HG03103 (cell line): ENCODE measurements at regions not wholly inside any gene's neighbourhood (a gene's known extent, or its start where the extent isn't known, plus 50 kb on each side); places are given as distances from the start of the nearest gene placed in this dataset.

ENCODE experiments used
- ATAC-seq: cut with Tn5 transposase; IDR thresholded peaks from one replicate; pipeline ENCODE4 v1.9.1; 2021; ENCODE audit warnings: low read depth; ENCODE audit not compliant: unreplicated experiment

DNA sequence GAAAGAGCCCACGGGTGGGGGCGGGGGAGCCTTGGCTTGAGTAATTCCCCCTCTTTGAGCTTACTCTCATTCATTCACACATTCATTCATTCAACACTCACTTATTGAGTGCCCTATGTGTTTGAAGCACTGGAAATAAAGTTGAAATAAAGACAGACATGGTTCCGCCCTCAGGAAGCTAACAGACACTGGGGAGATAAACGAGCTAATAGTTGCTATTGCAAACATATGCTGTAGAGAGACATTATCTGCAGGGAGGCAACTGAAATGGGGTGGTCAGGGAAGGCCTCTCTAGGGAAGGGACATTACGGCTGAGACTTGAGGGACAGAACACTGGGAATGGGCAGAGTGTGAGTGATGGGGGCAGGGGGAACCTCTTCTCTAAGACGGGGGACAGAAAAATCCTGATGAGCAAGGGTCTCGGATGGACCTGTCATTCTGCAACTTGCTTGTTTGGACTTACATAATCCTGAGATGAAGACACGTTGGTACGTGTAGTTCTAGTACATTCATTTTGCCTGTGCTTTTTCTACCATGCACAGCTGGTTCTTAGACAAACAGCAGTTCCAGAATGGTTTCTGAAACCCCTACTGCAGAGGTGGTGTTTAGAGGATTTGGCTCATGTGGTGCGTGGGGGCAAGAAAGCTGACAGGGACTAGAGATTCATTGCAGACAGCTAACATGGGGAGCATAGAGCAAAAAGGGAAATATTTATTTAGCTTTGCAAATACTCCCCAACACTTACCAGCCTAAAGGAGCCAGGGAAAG is 71.1 kb upstream of the BLCAP start:
- no peak for ATAC-seq

DNA sequence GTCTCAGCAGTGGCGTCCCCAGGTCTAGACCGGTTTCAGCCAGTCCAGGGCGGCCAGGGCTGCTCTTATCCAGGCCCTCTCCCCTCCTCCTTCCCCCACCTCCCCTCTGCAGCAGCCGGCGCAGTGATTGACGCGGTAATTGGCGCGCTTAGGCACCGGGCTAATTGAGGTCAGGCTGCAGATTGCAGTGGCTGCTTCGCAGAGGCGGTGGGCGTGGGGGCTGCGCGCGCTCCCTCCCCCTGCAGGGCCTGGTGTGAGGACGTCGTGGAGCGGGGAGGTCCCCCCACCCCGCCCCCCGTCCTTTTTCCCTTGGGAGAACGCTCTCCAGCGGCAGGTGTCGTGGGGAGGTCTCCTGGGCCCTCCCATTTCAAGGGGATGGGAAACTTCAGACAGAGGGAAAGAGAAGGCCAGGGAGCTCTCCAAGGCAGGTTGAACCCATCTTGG is 70.4 kb upstream of the BLCAP start:
- no peak for ATAC-seq

DNA sequence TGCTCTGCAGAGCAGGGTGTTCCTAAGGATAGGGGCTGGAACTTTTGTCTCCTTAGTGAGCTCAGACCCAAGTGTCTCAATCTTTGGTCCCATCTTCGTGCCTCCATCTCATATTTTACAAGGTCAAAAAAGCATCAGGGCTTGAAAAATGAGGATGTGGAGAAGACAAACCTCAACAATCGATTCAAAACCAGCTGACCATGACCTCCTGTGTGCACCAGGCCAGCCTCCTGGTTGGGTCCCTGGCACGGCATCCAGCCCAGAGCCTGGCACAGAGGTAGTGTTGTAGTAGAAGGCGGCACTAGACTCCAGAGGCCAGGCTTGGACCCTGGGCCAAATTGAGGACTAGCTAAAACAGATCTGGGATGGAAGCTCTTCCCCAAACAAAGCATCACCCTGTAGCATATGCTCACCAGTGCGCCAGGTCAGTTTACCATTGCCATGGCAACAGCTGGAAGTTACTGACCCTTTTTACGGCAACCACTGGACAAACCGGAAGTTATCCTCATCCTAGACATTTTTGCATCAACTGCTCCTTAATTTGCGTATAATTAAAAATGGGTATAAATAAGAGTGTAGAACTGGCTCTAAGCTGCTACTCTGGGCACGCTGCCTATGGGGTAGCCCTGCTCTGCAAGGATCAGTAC is 69.3 kb upstream of the BLCAP start:
- ATAC-seq = no peak

DNA sequence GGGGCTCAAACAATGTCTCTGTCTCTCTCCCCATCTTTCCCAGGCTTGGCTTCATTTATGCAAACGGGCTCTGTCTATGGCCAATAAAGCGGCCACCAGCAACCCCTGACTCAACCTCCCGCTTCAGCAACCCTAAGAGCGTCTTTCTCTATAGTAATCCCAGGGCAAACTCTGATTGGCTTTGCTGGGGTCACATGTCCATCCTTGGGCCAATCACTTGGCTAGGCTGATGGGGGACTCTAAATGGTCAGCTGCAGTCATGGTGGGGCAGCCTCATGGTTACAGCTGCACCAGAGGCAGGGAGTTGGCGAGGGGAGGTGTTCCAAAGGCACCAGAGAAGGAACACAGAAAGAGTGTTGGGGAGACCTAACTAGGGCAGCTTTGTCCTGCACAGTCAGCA is 68.5 kb upstream of the BLCAP start:
- ATAC-seq = no peak

DNA sequence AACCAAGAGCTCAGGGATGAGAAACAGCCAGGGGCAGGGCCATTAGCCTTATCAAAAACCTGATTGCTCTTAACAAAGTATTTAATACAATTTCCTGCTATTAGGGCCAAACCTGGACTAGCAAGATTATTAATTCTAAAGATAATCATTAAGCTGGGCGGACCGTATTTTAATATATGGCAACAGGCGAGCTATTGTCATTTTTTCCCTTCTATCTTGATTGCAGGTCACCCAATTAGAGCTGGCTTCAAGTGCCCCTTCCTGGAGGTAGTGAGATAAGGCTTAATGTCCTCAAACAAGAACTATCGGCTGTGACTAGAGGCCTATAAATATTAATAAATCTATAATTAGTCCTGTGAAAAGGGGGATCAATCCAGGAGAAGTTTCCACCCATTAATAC is 66.0 kb upstream of the BLCAP start:
- ATAC-seq = no peak

DNA sequence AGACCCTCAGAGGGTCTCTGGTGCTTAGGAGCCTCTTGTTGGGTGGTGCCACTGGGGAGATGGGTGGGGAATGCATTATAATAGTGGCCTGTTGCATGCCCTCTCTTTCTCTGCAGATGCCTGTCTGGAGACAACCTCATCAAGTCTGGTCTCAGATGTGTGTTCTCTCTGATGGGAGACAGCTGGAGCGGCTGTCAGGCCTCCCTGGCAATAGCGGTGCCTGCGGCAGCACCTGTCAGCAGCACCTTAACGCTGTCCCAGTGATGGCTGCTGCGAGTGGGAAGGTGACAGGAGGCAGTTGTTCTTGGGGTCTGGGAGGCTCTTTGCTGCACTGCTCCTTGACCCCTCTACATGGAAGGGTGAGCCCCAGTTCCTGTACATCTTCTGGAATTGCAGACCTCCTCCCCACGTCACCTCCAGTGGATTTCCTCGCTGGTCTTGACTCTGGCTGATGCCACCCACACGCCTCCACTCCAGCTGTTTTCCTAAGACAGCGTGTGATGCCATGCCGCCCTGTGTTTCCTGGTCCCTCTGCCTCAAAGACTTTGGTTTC is 63.3 kb upstream of the BLCAP start:
- ATAC-seq = no peak

DNA sequence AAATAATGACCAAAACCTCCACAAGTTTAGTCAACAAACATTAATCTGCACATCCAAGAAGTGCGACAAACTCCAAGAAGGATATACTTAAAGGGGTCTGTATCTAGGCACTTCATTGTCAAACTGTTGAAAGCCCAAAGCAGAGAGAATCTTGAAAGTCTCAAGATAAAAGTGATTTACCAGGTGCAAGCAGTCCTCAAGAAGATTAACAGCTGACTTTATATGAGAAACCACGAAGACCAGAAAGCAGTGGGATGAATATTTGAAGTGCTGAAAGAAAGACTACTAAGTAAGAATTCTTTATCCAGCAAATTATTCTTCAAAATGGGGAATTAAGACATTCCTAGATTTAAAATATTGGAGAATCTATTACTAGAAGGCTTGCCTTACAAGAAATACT is 58.4 kb upstream of the BLCAP start:
- no peak for ATAC-seq

DNA sequence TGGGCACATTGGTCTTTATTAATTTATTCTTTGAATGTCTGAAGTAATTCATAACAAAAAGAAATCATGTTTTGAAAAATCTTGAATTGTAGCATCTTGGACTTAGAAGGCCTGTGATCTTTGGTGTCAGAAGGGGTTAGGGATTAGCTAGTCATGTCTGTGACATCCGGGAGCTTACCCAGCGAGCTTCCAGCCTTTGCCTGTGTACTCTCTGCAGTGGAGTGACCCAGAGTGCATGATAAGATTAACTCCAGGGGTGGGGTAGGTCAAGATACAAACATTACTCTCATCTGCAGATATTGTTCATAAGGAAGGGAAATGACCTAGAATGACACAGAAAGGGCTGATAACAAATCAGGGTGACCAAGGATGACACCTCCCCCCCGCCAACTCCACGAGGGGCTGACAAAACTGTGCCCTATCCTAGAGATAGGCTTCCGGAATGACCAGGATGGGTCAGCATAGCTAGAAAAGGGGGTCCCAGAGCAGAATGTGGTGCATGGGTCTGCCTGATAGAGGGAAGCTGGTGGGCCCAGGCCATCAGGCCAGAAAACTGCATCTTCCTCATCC is 56.6 kb upstream of the BLCAP start:
- no peak for ATAC-seq

DNA sequence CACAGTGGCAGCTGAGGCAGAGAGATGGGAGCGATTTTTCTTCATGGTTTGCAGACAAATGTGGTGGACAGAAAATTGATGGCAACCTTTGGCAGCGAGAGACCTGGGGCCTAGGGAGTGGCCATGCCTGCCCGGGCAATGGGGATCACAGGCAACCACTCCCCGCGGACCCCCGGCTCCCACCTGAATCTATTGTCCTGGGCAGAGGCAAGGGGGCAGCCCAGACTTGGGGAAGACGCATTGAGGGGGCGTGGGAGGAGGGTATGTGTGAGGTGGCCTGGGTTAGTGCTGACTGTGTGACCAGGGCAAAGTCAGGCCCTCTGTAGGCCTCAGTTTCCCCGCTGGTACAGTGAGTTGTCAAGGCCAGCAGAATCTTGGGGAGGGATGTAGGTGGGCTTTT is 53.6 kb upstream of the BLCAP start:
- ATAC-seq = no peak

DNA sequence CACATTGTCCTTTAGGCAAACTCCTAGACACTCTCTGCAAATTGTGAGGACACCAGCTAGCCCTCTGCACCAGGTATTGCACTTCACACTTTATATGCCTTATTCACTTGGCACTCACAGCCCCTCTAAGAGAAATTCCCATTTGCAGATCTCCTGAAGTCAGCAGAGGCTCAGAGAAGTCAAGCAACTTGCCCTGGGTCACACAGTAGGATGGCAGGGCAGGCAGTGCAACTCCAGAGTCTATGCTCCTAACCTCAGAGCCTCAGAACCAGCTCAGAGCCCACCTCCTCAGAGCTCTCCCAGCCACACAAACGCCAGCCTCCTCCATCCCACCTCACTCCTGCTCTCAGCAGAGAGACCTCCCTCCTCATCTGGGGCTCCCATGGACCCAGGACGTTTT is 52.4 kb upstream of the BLCAP start:
- no peak for ATAC-seq

DNA sequence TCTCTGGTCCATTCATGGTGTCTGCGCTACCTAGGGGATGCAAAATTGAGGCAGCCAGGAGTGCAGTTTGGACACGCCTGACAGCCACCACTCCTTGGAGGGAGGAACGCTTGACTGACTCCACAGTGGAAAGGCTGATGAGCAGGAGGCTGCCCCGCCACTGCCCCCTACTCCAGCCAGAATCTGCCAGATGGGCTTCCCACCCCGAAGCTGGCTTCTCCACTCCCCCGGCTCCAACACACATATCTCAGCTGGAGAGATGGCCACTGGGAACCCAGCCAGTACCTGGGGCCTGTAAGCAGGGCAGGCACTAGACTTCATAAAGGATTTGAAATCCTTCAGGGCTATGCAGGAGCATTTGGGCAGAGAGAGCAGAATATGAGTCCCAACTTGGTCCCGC is 51.4 kb upstream of the BLCAP start:
- no peak for ATAC-seq

DNA sequence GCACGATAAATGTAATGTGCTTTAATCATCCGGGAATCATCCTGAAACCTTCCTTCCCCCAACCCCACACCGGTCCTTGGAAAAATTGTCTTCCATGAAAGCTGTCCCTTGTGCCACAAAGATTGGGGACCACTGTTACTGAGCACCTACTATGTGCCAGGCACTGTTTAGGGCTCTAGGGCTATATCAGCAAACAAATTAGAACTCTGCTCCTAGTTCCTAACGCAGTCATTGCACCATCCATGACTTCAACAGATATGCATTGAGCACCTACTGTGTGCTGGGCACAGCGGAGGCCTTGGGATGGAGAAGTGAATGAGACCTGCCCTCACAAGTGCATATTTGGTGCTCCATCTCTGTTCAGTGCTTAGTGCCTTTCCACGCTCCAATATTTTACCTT is 50.3 kb upstream of the BLCAP start:
- ATAC-seq = no peak
